GM18508 (cell line): ENCODE measurements at regions not wholly inside any gene's neighbourhood (a gene's known extent, or its start where the extent isn't known, plus 50 kb on each side); places are given as distances from the start of the nearest gene placed in this dataset.

Experiments
- ATAC-seq: cut with Tn5 transposase; IDR thresholded peaks from one replicate; pipeline ENCODE4 v1.9.1; 2021; ENCODE audit warnings: moderate number of reproducible peaks; ENCODE audit not compliant: insufficient read depth, unreplicated experiment

- ATAC-seq = no peak
Observed at GRCh38 chr3:145981056-145981455, 179.9 kb downstream of the PLOD2 start.

DNA sequence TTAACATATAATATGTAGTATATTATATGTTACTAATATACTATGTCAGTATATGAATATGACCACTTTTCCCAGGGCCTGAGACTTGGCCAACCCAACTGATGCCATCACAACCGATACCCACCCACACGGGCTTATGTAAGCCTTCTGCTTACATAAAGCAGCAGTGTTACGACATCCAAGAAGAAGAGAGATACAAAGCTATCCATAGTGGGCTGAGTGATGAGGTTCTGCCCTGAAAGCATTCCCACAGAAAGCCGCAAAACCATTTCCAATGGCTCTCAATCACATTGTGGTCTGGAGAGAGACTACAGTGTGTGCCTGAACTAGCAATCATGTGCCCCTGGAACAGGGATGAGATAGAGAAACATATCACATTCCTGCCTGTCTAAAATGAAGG lies 177.9 kb downstream of the PLOD2 start:
- no peak for ATAC-seq
